GM12878 (cell line): ENCODE measurements at regions not wholly inside any gene's neighbourhood (a gene's known extent, or its start where the extent isn't known, plus 50 kb on each side); places are given as distances from the start of the nearest gene placed in this dataset.

Experiments
- ATAC-seq: fragments of 200-7000 bp; cut with Tn5 transposase; 3 replicates; pipeline ENCODE4 v1.9.1; 2020; ENCODE audit warnings: mild to moderate bottlenecking, moderate library complexity
- BruUV-seq: library from RNA; stranded (reverse); fragments of 400-500 nt; replicated peaks from 2 replicates; lab custom pipeline; 2021; lab: Mats Ljungman, UMichigan
- CTCF ChIA-PET: fragments of 300-600 bp; sonication (Branson Sonifier 250); formaldehyde crosslinking; extraction: SDS; loops from one replicate; lab custom pipeline; 2021; ENCODE audit warnings: inconsistent platforms; lab: Yijun Ruan, JAX
- POLR2A ChIA-PET: fragments of 350-600 bp; formaldehyde crosslinking; extraction: SDS; loops from one replicate; lab custom pipeline; 2021; ENCODE audit warnings: inconsistent platforms; lab: Charles Lee
- RAD21 ChIA-PET: fragments of 300-600 bp; sonication (Branson Sonifier 250); formaldehyde crosslinking; loops from one replicate; lab custom pipeline; 2023; ENCODE audit warnings: antibody characterized with exemption; ENCODE audit not compliant: unreplicated experiment; lab: Charles Lee
- SMC1A ChIA-PET: fragments of 300-600 bp; sonication (Branson Sonifier 250); formaldehyde crosslinking; loops from one replicate; lab custom pipeline; 2023; ENCODE audit not compliant: unreplicated experiment, uncharacterized antibody; lab: Charles Lee
- DNase-seq: peaks from one replicate; pipeline ENCODE4 v3.0.0-alpha.2; 2011; ENCODE audit warnings: low read depth, low spot score
- FAIRE-seq: peaks from 3 replicates; lab custom pipeline; 2011; peaks lifted over from hg19 to GRCh38; lab: Jason Lieb, UNC
- H2AFZ ChIP-seq: 2 replicates; pipeline ENCODE4 v1.6.0; 2011; ENCODE audit warnings: low read depth, low read length, control low read depth; ENCODE audit not compliant: control insufficient read depth
- H3K27ac ChIP-seq: 2 replicates; pipeline ENCODE4 v1.5.1; 2011; ENCODE audit warnings: control low read depth; ENCODE audit not compliant: control insufficient read depth, insufficient read depth
- H3K27me3 ChIP-seq, 2 experiments: replicated peaks in 1 of 2; 2 replicates each; pipeline versions ENCODE4 v1.6.0 to v1.6.1; 2011; ENCODE audit warnings: low read length in 1 of 2; ENCODE audit not compliant: control insufficient read depth in 2 of 2, insufficient read depth in 2 of 2
- H3K36me3 ChIP-seq, 2 experiments: 2 replicates each; pipeline ENCODE4 v1.5.1; 2011; ENCODE audit warnings: low read length in 1 of 2; ENCODE audit not compliant: control insufficient read depth in 2 of 2, insufficient read depth in 2 of 2
- H3K4me1 ChIP-seq: 2 replicates; pipeline ENCODE4 v1.6.1; 2011; ENCODE audit warnings: mild to moderate bottlenecking, low read length, moderate library complexity, mixed read lengths; ENCODE audit not compliant: control insufficient read depth, insufficient read depth
- H3K4me2 ChIP-seq: 2 replicates; pipeline ENCODE4 v1.6.0; 2011; ENCODE audit warnings: control low read depth; ENCODE audit not compliant: control insufficient read depth, insufficient read depth
- H3K4me3 ChIP-seq: fragments of 200-600 bp; sonication (generic); 2 replicates; pipeline ENCODE4 v1.5.1; 2016
- H3K79me2 ChIP-seq: 2 replicates; pipeline ENCODE4 v1.6.0; 2011; ENCODE audit warnings: low read length; ENCODE audit not compliant: control insufficient read depth, insufficient read depth
- H3K9ac ChIP-seq: 2 replicates; pipeline ENCODE4 v1.8.0; 2011; ENCODE audit warnings: low read length, control low read depth, mixed read lengths; ENCODE audit not compliant: control insufficient read depth, insufficient read depth
- H3K9me3 ChIP-seq: replicated peaks from 3 replicates; pipeline ENCODE4 v1.5.1; 2011; ENCODE audit warnings: mild to moderate bottlenecking, low read length; ENCODE audit not compliant: control insufficient read depth, insufficient read depth
- H4K20me1 ChIP-seq: 2 replicates; pipeline ENCODE4 v1.6.0; 2011; ENCODE audit not compliant: control insufficient read depth, insufficient read depth
- BRCA1 ChIP-seq: IDR thresholded peaks from 2 replicates; pipeline ENCODE4 v1.6.1; 2011; ENCODE audit warnings: low read depth, low read length, improper control_type of control experiment
- ELK1 ChIP-seq: IDR thresholded peaks from 2 replicates; pipeline ENCODE4 v1.6.1; 2012; ENCODE audit warnings: low read depth, low read length, improper control_type of control experiment
- FOXM1 ChIP-seq: IDR thresholded peaks from 2 replicates; pipeline ENCODE4 v1.6.1; 2012; ENCODE audit warnings: low read depth, mild to moderate bottlenecking, inconsistent platforms, low read length, moderate library complexity
- JUNB ChIP-seq: IDR thresholded peaks from 2 replicates; pipeline ENCODE4 v1.6.1; 2016; ENCODE audit warnings: antibody characterized with exemption, mild to moderate bottlenecking
- NBN ChIP-seq: fragments of 450-650 bp; IDR thresholded peaks from 2 replicates; pipeline ENCODE4 v1.6.1; 2016
- NR2C1 ChIP-seq: fragments of 450-650 bp; IDR thresholded peaks from 2 replicates; pipeline ENCODE4 v1.6.1; 2017; ENCODE audit warnings: antibody characterized with exemption, mild to moderate bottlenecking, moderate library complexity
- PAX5 ChIP-seq: IDR thresholded peaks from 2 replicates; pipeline ENCODE4 v1.6.1; 2011; ENCODE audit warnings: low read depth, low read length, borderline replicate concordance
- PBX3 ChIP-seq: IDR thresholded peaks from 2 replicates; pipeline ENCODE4 v1.6.1; 2011; ENCODE audit warnings: mild to moderate bottlenecking, low read depth, low read length, moderate library complexity; ENCODE audit not compliant: insufficient replicate concordance
- SMAD1 ChIP-seq: fragments of 450-650 bp; IDR thresholded peaks from 2 replicates; pipeline ENCODE4 v1.6.1; 2018; ENCODE audit warnings: mild to moderate bottlenecking, low read depth; ENCODE audit not compliant: partially characterized antibody
- SMARCA5 ChIP-seq: fragments of 450-650 bp; IDR thresholded peaks from 2 replicates; pipeline ENCODE4 v1.6.1; 2017; ENCODE audit warnings: mild to moderate bottlenecking
- TBL1XR1 ChIP-seq: IDR thresholded peaks from 2 replicates; pipeline ENCODE4 v1.6.1; 2012; ENCODE audit warnings: low read depth, low read length, improper control_type of control experiment
- ZBED1 ChIP-seq: IDR thresholded peaks from 2 replicates; pipeline ENCODE4 v1.6.1; 2016; ENCODE audit warnings: borderline replicate concordance
- in situ Hi-C: fragments of 300-500 bp; cut with MboI; formaldehyde crosslinking; loops from 9 replicates; pipeline ENCODE4 v1.14.3; 2018; ENCODE audit warnings: mixed read lengths
- intact Hi-C: fragments of 100-400 bp; cut with micrococcal nuclease; formaldehyde crosslinking; loops from one replicate; pipeline ENCODE4 v1.14.2; 2022; ENCODE audit not compliant: unreplicated experiment
- TF ChIP-seq, protein P1 (sequence below): IDR thresholded peaks from 2 replicates; pipeline ENCODE4 v1.6.1; 2011; ENCODE audit warnings: low read depth, low read length, improper control_type of control experiment, borderline replicate concordance
- TF ChIP-seq, protein P2 (sequence below): fragments of 450-650 bp; formaldehyde crosslinking; IDR thresholded peaks from 2 replicates; pipeline ENCODE4 v1.4.0; 2022; ENCODE audit warnings: mild to moderate bottlenecking, moderate library complexity
- TF ChIP-seq, protein P3 (sequence below): fragments of 450-650 bp; IDR thresholded peaks from 2 replicates; pipeline ENCODE4 v1.6.1; 2018; ENCODE audit warnings: mild to moderate bottlenecking, low read depth, moderate library complexity; ENCODE audit not compliant: partially characterized antibody

DNA sequence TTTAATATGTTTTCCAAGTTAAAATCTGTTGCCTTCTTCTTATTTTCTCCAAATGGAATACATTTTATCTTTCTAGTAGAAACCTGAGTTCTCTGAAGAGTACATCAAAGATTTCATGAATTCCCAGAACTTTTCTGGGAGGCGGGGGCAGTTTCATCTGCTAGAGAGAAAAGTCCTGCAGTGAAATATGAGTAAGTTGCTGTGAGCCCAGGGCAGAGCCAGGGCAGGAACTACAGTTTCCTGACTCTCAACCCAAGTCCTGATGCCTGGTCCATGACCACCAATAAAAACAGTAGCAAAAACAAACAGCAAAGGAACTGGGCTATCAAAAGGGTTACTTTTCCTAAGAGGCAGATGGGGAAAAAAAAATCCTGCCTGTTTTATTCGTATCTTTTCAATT is 239.4 kb upstream of the CTSO start (continued):
- no peak for TF ChIP-seq SMAD1
- TF ChIP-seq SMARCA5 = no peak
- TF ChIP-seq JUNB = no peak
- no peak for TF ChIP-seq ZBED1
- TF ChIP-seq FOXM1 = no peak
- TF ChIP-seq PAX5 = no peak
- TF ChIP-seq NBN = no peak
- TF ChIP-seq TBL1XR1 = no peak
- TF ChIP-seq, protein P1, sequence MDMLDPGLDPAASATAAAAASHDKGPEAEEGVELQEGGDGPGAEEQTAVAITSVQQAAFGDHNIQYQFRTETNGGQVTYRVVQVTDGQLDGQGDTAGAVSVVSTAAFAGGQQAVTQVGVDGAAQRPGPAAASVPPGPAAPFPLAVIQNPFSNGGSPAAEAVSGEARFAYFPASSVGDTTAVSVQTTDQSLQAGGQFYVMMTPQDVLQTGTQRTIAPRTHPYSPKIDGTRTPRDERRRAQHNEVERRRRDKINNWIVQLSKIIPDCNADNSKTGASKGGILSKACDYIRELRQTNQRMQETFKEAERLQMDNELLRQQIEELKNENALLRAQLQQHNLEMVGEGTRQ = no peak
- no peak for TF ChIP-seq ELK1

DNA sequence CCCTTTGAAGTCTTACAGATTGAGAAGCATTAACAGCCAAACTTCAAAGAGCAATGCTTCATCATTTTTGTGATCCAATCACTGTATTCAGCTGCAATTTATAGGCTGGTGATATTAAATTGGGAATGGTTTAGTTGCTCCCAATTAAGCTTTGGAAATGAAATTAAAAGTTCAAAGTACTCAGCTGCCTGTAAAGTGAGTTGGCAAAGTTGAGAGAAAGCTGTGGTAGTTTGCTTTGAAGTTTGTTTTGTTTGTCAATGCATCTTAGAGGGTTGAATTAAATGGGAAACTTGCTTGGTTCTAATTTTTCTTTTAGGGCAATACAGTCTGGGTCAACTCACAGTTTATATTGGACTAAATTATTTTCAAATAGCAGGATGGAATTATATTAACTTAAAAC is 238.4 kb upstream of the CTSO start:
- H3K79me2 ChIP-seq = no peaks in the 10 kb centered on the region
- FAIRE-seq (no peak), DNase-seq (no peak), ATAC-seq (no peak)
- H3K27me3 ChIP-seq = no peaks in the 10 kb centered on the region
- RAD21 ChIA-PET = interaction anchor here (0.8 to 1.3 kb wide), 2 partner anchors 9 to 16 kb away, joined by 4 read pairs; no protein-coding TSS in a partner anchor
- no TSS peak for BruUV-seq
- H3K4me1 ChIP-seq = peaks cover 7% of the 10 kb centered on the region
- H3K4me2 ChIP-seq = no peak overlapping the region
- SMC1A ChIA-PET = interaction anchor here (0.9 to 3.5 kb wide), 4 partner anchors 9 to 35 kb away, joined by 3 to 25 read pairs (median 6); no protein-coding TSS in a partner anchor
- no peak overlapping the region for H3K27ac ChIP-seq
- H3K4me3 ChIP-seq = no peak overlapping the region
- H2AFZ ChIP-seq = no peak overlapping the region
- in situ Hi-C loops (no loop called here), intact Hi-C loops (no loop called here)
- no peaks in the 10 kb centered on the region; the same call in 2 of the 3 replicates for H3K9me3 ChIP-seq
- H3K36me3 ChIP-seq = no peaks in the 10 kb centered on the region
- CTCF ChIA-PET = interaction anchor here (1.1 to 1.5 kb wide), 2 partner anchors 14 to 18 kb away, joined by 3 read pairs; no protein-coding TSS in a partner anchor
- H4K20me1 ChIP-seq = no peaks in the 10 kb centered on the region
- POLR2A ChIA-PET = no interaction called here
- H3K9ac ChIP-seq = no peak overlapping the region
- TF ChIP-seq BRCA1 = no peak
- TF ChIP-seq PBX3 = no peak
- TF ChIP-seq, protein P2, sequence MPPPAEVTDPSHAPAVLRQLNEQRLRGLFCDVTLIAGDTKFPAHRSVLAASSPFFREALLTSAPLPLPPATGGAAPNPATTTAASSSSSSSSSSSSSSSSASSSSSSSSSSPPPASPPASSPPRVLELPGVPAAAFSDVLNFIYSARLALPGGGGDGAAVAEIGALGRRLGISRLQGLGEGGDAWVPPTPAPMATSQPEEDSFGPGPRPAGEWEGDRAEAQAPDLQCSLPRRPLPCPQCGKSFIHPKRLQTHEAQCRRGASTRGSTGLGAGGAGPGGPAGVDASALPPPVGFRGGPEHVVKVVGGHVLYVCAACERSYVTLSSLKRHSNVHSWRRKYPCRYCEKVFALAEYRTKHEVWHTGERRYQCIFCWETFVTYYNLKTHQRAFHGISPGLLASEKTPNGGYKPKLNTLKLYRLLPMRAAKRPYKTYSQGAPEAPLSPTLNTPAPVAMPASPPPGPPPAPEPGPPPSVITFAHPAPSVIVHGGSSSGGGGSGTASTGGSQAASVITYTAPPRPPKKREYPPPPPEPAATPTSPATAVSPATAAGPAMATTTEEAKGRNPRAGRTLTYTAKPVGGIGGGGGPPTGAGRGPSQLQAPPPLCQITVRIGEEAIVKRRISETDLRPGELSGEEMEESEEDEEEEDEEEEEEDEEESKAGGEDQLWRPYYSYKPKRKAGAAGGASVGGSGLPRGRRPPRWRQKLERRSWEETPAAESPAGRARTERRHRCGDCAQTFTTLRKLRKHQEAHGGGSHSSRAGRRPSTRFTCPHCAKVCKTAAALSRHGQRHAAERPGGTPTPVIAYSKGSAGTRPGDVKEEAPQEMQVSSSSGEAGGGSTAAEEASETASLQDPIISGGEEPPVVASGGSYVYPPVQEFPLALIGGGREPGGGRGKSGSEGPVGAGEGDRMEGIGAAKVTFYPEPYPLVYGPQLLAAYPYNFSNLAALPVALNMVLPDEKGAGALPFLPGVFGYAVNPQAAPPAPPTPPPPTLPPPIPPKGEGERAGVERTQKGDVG = no peak
- no peak for TF ChIP-seq NR2C1
- TF ChIP-seq, protein P3, sequence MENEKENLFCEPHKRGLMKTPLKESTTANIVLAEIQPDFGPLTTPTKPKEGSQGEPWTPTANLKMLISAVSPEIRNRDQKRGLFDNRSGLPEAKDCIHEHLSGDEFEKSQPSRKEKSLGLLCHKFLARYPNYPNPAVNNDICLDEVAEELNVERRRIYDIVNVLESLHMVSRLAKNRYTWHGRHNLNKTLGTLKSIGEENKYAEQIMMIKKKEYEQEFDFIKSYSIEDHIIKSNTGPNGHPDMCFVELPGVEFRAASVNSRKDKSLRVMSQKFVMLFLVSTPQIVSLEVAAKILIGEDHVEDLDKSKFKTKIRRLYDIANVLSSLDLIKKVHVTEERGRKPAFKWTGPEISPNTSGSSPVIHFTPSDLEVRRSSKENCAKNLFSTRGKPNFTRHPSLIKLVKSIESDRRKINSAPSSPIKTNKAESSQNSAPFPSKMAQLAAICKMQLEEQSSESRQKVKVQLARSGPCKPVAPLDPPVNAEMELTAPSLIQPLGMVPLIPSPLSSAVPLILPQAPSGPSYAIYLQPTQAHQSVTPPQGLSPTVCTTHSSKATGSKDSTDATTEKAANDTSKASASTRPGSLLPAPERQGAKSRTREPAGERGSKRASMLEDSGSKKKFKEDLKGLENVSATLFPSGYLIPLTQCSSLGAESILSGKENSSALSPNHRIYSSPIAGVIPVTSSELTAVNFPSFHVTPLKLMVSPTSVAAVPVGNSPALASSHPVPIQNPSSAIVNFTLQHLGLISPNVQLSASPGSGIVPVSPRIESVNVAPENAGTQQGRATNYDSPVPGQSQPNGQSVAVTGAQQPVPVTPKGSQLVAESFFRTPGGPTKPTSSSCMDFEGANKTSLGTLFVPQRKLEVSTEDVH = no peak
